HepG2 (cell line): ENCODE measurements at regions not wholly inside any gene's neighbourhood (a gene's known extent, or its start where the extent isn't known, plus 50 kb on each side); places are given as distances from the start of the nearest gene placed in this dataset.

ENCODE experiments used
- BRD4 ChIP-seq: sonication (generic); formaldehyde crosslinking; IDR thresholded peaks from 2 replicates; pipeline ENCODE4 v1.4.0; 2020; ENCODE audit warnings: missing genetic modification reagents
- CEBPZ ChIP-seq: IDR thresholded peaks from 2 replicates; pipeline ENCODE4 v1.6.1; 2012; ENCODE audit warnings: low read length, improper control_type of control experiment
- CTCF ChIP-seq: sonication (generic); formaldehyde crosslinking; IDR thresholded peaks from 2 replicates; pipeline ENCODE4 v1.5.0; 2020; ENCODE audit warnings: mild to moderate bottlenecking, missing genetic modification reagents, moderate library complexity
- EED ChIP-seq: sonication (generic); formaldehyde crosslinking; IDR thresholded peaks from 2 replicates; pipeline ENCODE4 v1.5.0; 2020; ENCODE audit warnings: mild to moderate bottlenecking, missing genetic modification reagents
- FOXK2 ChIP-seq: fragments of 450-650 bp; IDR thresholded peaks from 2 replicates; pipeline ENCODE4 v1.6.1; 2016
- GZF1 ChIP-seq: sonication (generic); formaldehyde crosslinking; IDR thresholded peaks from 2 replicates; pipeline ENCODE4 v1.5.1; 2020; ENCODE audit warnings: mild to moderate bottlenecking, missing genetic modification reagents
- KLF11 ChIP-seq: IDR thresholded peaks from 2 replicates; pipeline ENCODE4 v1.6.1; 2016; ENCODE audit warnings: missing compliant biosample characterization
- MZF1 ChIP-seq: sonication (generic); formaldehyde crosslinking; IDR thresholded peaks from 2 replicates; pipeline ENCODE4 v1.8.1; 2023; ENCODE audit warnings: mild to moderate bottlenecking, missing genetic modification reagents, borderline replicate concordance

- no peak for TF ChIP-seq GZF1
- TF ChIP-seq KLF11 (CRISPR knock-in tag) = no peak
- TF ChIP-seq FOXK2 = no peak
- no peak for TF ChIP-seq MZF1
- TF ChIP-seq CEBPZ = no peak
- no peak for TF ChIP-seq EED (CRISPR knock-in tag)
- TF ChIP-seq CTCF (CRISPR knock-in tag) = no peak
- no peak for TF ChIP-seq BRD4
Observed at GRCh38 chr2:8380566-8380965, 301.3 kb upstream of the ID2 start.
